GM13976 (cell line): ENCODE measurements at regions not wholly inside any gene's neighbourhood (a gene's known extent, or its start where the extent isn't known, plus 50 kb on each side); places are given as distances from the start of the nearest gene placed in this dataset.

ENCODE experiments used
- DNase-seq: peaks from one replicate; pipeline ENCODE4 v3.0.0; 2012; ENCODE audit warnings: low spot score
- in situ Hi-C: fragments of 300-500 bp; cut with MboI; formaldehyde crosslinking; loops from one replicate; pipeline ENCODE4 v1.12.0; 2022; ENCODE audit warnings: low sequenced_read_pairs, mixed read lengths, inconsistent platforms; ENCODE audit not compliant: unreplicated experiment
- TF ChIP-seq, protein P1 (sequence below): IDR thresholded peaks from 2 replicates; pipeline ENCODE4 v1.5.1; 2012; ENCODE audit warnings: borderline replicate concordance, mild to moderate bottlenecking; ENCODE audit not compliant: insufficient read depth; ENCODE audit errors: extremely low read depth, missing control alignments, control extremely low read depth

DNA sequence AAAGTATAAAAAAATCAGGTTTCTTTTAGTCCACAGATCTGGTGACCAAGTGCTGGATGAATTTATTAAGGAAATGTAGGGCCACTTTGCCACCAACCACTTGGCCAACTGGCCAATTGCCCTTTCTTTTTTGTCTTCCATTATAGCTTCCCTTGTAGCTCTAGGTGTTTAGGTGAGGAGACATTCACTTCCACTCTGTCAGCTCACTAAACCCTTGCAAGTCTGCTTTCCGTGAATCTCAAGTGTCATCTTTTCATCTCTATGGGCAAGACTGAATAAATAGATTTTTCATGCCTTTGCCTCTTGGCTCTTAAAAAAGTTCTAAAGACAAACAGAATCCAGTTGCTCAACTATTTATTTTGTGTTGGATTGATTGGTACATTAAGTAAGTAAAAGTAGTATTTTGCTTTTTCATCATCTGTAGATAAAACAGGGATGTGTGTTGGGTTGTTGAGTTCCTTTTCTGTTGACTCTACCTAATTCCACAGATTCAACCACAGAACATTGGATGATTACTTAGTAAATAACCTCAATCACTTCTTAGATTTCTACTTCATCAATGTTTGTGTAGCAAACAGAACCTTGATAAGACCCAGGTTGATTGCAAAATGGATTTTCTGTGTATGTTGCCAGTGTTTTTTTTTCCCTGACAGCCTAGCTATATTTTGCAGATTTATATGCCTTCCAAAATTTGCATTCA is 68.1 kb upstream of the GRXCR1 start:
- DNase-seq: no peak
- in situ Hi-C loops: no loop called here
- TF ChIP-seq, protein P1, sequence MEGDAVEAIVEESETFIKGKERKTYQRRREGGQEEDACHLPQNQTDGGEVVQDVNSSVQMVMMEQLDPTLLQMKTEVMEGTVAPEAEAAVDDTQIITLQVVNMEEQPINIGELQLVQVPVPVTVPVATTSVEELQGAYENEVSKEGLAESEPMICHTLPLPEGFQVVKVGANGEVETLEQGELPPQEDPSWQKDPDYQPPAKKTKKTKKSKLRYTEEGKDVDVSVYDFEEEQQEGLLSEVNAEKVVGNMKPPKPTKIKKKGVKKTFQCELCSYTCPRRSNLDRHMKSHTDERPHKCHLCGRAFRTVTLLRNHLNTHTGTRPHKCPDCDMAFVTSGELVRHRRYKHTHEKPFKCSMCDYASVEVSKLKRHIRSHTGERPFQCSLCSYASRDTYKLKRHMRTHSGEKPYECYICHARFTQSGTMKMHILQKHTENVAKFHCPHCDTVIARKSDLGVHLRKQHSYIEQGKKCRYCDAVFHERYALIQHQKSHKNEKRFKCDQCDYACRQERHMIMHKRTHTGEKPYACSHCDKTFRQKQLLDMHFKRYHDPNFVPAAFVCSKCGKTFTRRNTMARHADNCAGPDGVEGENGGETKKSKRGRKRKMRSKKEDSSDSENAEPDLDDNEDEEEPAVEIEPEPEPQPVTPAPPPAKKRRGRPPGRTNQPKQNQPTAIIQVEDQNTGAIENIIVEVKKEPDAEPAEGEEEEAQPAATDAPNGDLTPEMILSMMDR: no peak

DNA sequence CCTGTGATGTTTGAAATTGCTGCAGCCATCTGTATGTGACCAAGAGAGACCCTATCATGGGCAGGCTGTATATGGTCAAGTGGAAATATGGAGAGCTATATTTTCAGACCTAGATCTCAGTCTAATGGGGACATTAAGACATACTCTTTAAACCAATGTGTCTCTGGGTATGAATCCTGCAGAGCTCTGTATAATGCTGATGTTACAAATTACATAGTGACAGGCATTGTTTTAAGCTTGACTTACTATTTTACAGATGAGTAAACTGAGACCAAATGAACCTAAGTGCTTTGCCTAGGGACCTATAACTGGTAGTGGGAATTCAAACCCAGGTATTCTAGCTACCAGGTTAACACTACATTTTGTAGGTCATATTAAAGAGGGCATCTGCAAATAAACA is 71.3 kb upstream of the GRXCR1 start:
- DNase-seq: no peak
- in situ Hi-C loops: no loop called here
- TF ChIP-seq, protein P1: no peak

DNA sequence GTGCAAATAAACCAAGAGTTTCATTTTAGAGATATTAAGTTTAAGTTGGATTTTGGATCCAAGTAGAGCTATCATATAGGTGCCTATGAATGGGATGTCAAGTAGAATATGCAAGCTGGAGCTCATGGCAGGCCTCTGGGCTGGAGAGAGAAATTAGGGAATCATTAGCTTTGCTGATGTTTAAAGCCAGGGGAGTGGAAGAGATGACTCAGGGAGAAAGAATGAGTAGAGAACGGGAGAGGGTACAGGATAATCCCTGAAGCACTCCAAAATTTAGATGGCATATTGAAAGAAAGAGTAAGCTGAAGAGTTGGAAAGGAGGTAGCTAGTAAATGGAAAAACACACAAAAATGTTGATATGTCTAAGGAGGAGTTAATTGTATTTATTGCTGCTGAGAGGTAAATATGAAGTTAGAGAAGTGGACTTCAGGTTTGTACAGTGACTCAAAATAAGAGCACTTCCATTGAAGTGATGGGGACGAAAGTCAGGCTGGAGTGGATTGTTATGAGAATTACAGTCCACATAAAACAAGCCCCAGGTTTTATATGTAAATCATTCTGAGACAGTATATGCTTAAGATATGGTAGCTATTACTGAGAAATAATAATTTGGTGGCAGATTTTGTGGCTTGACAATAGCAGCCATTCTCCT is 72.5 kb upstream of the GRXCR1 start:
- TF ChIP-seq, protein P1: no peak
- no peak for DNase-seq
- in situ Hi-C loops: no loop called here

DNA sequence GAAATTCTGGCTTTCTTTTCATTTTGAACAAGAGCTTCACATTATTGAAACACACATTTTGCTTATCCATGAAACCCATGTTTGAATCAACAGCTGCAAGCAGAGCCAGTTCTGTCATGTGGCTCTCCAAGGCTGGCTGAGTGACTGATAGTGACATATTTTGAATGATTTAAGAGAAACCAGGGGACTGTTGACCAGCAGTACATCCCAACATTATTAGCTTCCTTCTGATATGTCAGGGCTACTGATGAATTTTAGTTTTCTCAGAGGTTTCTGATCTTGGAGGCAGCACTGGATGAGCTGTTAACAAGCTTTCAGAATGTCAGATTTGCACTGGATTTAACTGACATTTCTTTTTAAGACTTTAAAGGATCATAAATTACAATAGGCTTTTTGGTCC is 74.6 kb upstream of the GRXCR1 start:
- TF ChIP-seq, protein P1: no peak
- in situ Hi-C loops: no loop called here
- no peak for DNase-seq

DNA sequence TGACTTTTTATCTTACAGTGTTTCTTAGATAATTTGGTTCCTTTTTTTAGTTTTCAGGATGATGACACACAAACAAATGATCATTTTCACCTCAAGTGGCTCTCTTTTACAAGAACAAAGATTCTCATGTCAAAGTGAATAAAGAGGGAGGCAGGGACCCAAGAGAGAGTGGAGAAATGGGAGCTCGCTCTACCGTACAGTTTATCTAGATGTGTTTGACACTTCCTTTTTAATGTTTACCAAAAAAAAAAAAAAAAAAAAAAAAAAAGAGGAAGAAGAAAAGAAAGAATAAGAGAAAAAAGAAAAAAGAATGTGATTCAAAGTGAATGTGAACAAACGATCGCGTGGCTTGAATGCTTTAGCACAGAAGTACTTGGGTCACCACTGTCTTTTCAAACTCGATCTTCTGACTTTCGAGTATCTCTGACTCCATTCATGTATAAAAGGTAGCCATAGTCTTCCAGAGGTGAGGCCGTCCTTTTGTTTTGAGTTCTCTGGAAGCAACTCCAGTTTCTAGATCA is 75.6 kb upstream of the GRXCR1 start:
- DNase-seq: no peak
- in situ Hi-C loops: no loop called here
- TF ChIP-seq, protein P1: no peak

DNA sequence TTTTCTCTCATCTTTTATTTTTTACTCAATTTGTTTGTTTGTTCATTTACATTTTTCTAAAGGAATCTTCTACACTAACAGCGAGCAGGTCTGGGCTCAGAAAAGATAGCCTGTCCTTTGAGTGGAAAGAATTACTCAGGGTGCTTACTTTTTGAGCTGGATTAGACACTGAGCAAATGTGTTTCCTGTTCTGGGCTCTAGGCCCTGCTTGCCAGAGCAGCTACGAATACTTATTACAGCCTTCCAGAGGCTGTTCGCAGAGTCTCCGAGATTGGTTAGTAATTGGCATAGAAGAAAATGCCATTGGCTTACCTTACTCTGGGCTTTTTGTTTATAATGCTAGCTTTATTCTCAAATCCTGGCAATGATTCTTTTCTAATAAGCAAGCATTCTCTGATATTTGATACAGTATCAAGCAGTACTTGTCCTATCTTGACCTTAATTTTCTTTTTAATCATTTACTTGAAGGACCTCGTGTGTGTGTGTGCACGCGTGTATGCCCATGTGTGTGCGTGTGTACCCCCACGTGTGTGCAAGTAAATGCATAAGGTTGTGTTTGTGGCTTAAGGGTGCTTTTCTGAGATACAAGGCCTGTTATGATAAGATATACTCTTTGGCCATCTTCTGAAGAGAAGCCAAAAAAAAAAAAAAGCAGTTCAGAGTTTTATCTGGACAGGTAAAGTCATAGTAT is 76.2 kb upstream of the GRXCR1 start:
- in situ Hi-C loops: no loop called here
- TF ChIP-seq, protein P1: no peak
- no peak for DNase-seq
